ENCODE measurements at regions not wholly inside any gene's neighbourhood (a gene's known extent, or its start where the extent isn't known, plus 50 kb on each side); places are given as distances from the start of the nearest gene placed in this dataset.

- no peaks in the 10 kb centered on the region for H3K9me3 ChIP-seq
- H3K4me2 ChIP-seq = no peak overlapping the region
- peaks cover 26% of the 10 kb centered on the region for H3K4me1 ChIP-seq
- FAIRE-seq (no peak), DNase-seq (ENCODE audit: low read depth in 1 of 2, low spot score in 1 of 2) (no peak), ATAC-seq (no peak)
- 80% methylated on average over 6 of the region's 6 CpGs for WGBS (ENCODE audit: missing lambda C conversion rate)
- no peak overlapping the region for H3K4me3 ChIP-seq
- no peak overlapping the region for H3K27ac ChIP-seq
- POLR2A ChIA-PET = no interaction called here
- no peak for TF ChIP-seq FOSL2 (IDR thresholded peaks at IDR 0.05)
- TF ChIP-seq FOSL2 (CRISPR knock-in tag; IDR thresholded peaks at IDR 0.05) = no peak
- no peak for TF ChIP-seq PBX3 (IDR thresholded peaks at IDR 0.05)
- no peak for TF ChIP-seq EP300 (IDR thresholded peaks at IDR 0.05)
- TF ChIP-seq RARB (CRISPR knock-in tag; IDR thresholded peaks at IDR 0.05) = no peak
- no peak for TF ChIP-seq CBX2 (IDR thresholded peaks at IDR 0.05; ENCODE audit: borderline replicate concordance, low read depth)
- no peak for TF ChIP-seq CHD4 (IDR thresholded peaks at IDR 0.05; ENCODE audit: borderline replicate concordance)
- no peak for TF ChIP-seq MAZ (IDR thresholded peaks at IDR 0.05; ENCODE audit: borderline replicate concordance, low read depth, low read length)
- no peak for TF ChIP-seq RFX5 (IDR thresholded peaks at IDR 0.05)
- TF ChIP-seq HDAC2 (IDR thresholded peaks at IDR 0.05) = no peak
- no peak for TF ChIP-seq REST (IDR thresholded peaks at IDR 0.05)
- no peak for TF ChIP-seq HES2 (IDR thresholded peaks at IDR 0.05)
- TF ChIP-seq ZNF302 (CRISPR knock-in tag; IDR thresholded peaks at IDR 0.05) = no peak
- CTCF ChIA-PET = interaction anchor here (0.9 kb wide), 1 partner anchor 319 kb away, joined by 3 read pairs; no protein-coding TSS in a partner anchor
Measured at GRCh38 chr3:72658466-72659100, 189.7 kb downstream of the SHQ1 start.

DNA sequence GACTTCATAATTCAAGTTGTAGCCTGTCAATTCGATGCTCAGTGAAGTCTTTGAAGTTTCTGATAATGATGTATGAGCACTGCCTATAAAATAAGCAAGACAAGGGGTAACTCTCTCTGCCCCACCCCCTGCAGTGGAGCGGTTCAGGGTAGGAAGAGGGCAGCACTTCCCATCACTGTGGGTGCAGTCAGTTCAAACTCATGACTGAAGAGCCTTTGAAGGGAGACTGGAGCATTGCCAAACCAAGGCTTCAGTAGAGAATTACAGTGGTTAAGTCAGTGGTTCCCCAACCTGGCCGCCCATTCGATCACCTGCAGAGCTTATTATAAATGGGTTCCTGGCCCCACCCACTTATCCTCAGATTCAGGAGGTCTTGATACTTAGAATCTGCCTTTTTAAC lies 190.6 kb downstream of the SHQ1 start:
- ChIA-PET POLR2A (no interaction called here), CTCF (interaction anchor here (0.8 to 1.0 kb wide), 4 partner anchors 8 to 318 kb away, joined by 3 to 4 read pairs (median 3); no protein-coding TSS in a partner anchor)
- Histone ChIP-seq H3K4me2 (no peak overlapping the region), H3K4me3 (no peak overlapping the region), H3K27ac (no peak overlapping the region), H3K4me1 (peaks cover 26% of the 10 kb centered on the region), H3K9me3 (no peaks in the 10 kb centered on the region)
- WGBS (ENCODE audit: missing lambda C conversion rate) = 61% methylated on average over 4 of the region's 4 CpGs
- ATAC-seq = no peak
- FAIRE-seq = no peak
- DNase-seq (ENCODE audit: low read depth in 1 of 2, low spot score in 1 of 2) = no peak
- no peak for TF ChIP-seq GATA3 (IDR thresholded peaks at IDR 0.05; ENCODE audit: borderline replicate concordance)
- TF ChIP-seq JUNB (IDR thresholded peaks at IDR 0.05) = no peak
- no peak for TF ChIP-seq ZSCAN20 (CRISPR knock-in tag; IDR thresholded peaks at IDR 0.05)
- no peak for TF ChIP-seq HDAC2 (IDR thresholded peaks at IDR 0.05)
- no peak for TF ChIP-seq REST (IDR thresholded peaks at IDR 0.05)
- TF ChIP-seq, protein P1, sequence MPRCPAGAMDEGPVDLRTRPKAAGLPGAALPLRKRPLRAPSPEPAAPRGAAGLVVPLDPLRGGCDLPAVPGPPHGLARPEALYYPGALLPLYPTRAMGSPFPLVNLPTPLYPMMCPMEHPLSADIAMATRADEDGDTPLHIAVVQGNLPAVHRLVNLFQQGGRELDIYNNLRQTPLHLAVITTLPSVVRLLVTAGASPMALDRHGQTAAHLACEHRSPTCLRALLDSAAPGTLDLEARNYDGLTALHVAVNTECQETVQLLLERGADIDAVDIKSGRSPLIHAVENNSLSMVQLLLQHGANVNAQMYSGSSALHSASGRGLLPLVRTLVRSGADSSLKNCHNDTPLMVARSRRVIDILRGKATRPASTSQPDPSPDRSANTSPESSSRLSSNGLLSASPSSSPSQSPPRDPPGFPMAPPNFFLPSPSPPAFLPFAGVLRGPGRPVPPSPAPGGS (IDR thresholded peaks at IDR 0.05) = no peak
- no peak for TF ChIP-seq HOXB5 (CRISPR knock-in tag; IDR thresholded peaks at IDR 0.05)
- TF ChIP-seq SMC3 (IDR thresholded peaks at IDR 0.05) = no peak
- TF ChIP-seq HOXB13 (CRISPR knock-in tag; IDR thresholded peaks at IDR 0.05; ENCODE audit: low read depth) = no peak
- no peak for TF ChIP-seq FOXS1 (CRISPR knock-in tag; IDR thresholded peaks at IDR 0.05)
- TF ChIP-seq, protein P2, sequence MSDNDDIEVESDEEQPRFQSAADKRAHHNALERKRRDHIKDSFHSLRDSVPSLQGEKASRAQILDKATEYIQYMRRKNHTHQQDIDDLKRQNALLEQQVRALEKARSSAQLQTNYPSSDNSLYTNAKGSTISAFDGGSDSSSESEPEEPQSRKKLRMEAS (IDR thresholded peaks at IDR 0.05) = no peak
- TF ChIP-seq NPAS2 (CRISPR knock-in tag; IDR thresholded peaks at IDR 0.05; ENCODE audit: borderline replicate concordance) = no peak
- TF ChIP-seq RCOR1 (IDR thresholded peaks at IDR 0.05; ENCODE audit: low read depth, low read length) = no peak
- no peak for TF ChIP-seq USF2 (IDR thresholded peaks at IDR 0.05)
- TF ChIP-seq CBX2 (IDR thresholded peaks at IDR 0.05; ENCODE audit: borderline replicate concordance, low read depth) = no peak
- no peak for TF ChIP-seq ATOH8 (CRISPR knock-in tag; IDR thresholded peaks at IDR 0.05; ENCODE audit: low read depth)
- no peak for TF ChIP-seq ZNF302 (CRISPR knock-in tag; IDR thresholded peaks at IDR 0.05)
